ENCODE measurements at regions not wholly inside any gene's neighbourhood (a gene's known extent, or its start where the extent isn't known, plus 50 kb on each side); places are given as distances from the start of the nearest gene placed in this dataset.

DNA sequence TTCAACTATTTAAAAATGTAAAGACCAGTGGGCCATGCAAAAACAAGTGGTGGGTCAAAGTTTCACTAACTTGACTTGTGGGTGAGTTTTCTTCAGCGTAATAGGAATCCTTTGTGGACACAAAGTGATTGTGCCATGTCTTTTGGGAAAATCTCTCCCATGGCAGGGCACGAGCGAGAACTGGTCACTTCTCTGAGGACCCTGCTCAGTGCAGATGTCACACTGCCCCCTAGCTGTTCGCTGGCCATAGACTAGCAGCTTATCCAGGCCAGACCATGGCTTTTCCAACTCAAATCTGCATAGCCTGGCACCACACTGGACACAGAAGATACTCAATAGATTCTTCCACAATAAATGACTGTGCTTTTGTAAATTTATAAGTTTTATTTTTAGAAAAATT, 306.0 kb upstream of the CCL2 start:
- TF ChIP-seq, protein P1, sequence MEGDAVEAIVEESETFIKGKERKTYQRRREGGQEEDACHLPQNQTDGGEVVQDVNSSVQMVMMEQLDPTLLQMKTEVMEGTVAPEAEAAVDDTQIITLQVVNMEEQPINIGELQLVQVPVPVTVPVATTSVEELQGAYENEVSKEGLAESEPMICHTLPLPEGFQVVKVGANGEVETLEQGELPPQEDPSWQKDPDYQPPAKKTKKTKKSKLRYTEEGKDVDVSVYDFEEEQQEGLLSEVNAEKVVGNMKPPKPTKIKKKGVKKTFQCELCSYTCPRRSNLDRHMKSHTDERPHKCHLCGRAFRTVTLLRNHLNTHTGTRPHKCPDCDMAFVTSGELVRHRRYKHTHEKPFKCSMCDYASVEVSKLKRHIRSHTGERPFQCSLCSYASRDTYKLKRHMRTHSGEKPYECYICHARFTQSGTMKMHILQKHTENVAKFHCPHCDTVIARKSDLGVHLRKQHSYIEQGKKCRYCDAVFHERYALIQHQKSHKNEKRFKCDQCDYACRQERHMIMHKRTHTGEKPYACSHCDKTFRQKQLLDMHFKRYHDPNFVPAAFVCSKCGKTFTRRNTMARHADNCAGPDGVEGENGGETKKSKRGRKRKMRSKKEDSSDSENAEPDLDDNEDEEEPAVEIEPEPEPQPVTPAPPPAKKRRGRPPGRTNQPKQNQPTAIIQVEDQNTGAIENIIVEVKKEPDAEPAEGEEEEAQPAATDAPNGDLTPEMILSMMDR (IDR thresholded peaks at IDR 0.05; ENCODE audit: extremely low read depth in 1 of 2, insufficient read depth in 1 of 2, low read depth in 1 of 2, low read length in 2 of 2): peak in 1 of 2 donors; percentile 16
- no peak for TF ChIP-seq JUN (IDR thresholded peaks at IDR 0.05; ENCODE audit: borderline replicate concordance, insufficient read depth, insufficient read length, low read depth)
- TF ChIP-seq, protein P2, sequence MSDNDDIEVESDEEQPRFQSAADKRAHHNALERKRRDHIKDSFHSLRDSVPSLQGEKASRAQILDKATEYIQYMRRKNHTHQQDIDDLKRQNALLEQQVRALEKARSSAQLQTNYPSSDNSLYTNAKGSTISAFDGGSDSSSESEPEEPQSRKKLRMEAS (IDR thresholded peaks at IDR 0.05; ENCODE audit: insufficient read depth, insufficient read length): no peak
- no peak for TF ChIP-seq POLR2AphosphoS5 (IDR thresholded peaks at IDR 0.05; ENCODE audit: insufficient read depth, low read depth, low read length)
- TF ChIP-seq POLR2A (IDR thresholded peaks at IDR 0.05; ENCODE audit: low read depth, low read length): no peak
- no peak for TF ChIP-seq FOS (IDR thresholded peaks at IDR 0.05; ENCODE audit: borderline replicate concordance, insufficient read depth, low read length)
- no peak for TF ChIP-seq EZH2 (IDR thresholded peaks at IDR 0.05; ENCODE audit: borderline replicate concordance, low read depth, low read length, severe bottlenecking)
- no peak for TF ChIP-seq GATA2 (IDR thresholded peaks at IDR 0.05; ENCODE audit: insufficient read depth, insufficient read length, low read depth, low read length)
- no peak for TF ChIP-seq MYC (IDR thresholded peaks at IDR 0.05; ENCODE audit: low read depth, low read length)

Measured in endothelial cell of umbilical vein (primary cell).